HepG2 (cell line): ENCODE measurements at regions not wholly inside any gene's neighbourhood (a gene's known extent, or its start where the extent isn't known, plus 50 kb on each side); places are given as distances from the start of the nearest gene placed in this dataset.

ENCODE experiments used
- ATAC-seq: fragments of 200-7000 bp; cut with Tn5 transposase; 3 replicates; pipeline ENCODE4 v1.9.1; 2020; ENCODE audit warnings: mild to moderate bottlenecking, moderate library complexity
- BruUV-seq: library from RNA; stranded (reverse); fragments of 400-500 nt; replicated peaks from 2 replicates; lab custom pipeline; 2021; lab: Mats Ljungman, UMichigan
- CTCF ChIA-PET: fragments of 300-600 bp; formaldehyde crosslinking; extraction: SDS; loops from one replicate; lab custom pipeline; 2021; ENCODE audit warnings: low total read pairs, inconsistent platforms, low intra/inter-chr PET ratio; lab: Yijun Ruan, JAX
- POLR2A ChIA-PET: fragments of 350-600 bp; sonication (Branson Sonifier 250); formaldehyde crosslinking; loops from one replicate; lab custom pipeline; 2020; ENCODE audit warnings: antibody characterized with exemption, inconsistent platforms; lab: Yijun Ruan, JAX
- DNase-seq: peaks from one replicate; pipeline ENCODE4 v3.0.0-alpha.2; 2015; ENCODE audit warnings: low spot score
- FAIRE-seq: peaks from 3 replicates; lab custom pipeline; 2011; peaks lifted over from hg19 to GRCh38; lab: Jason Lieb, UNC
- H2AFZ ChIP-seq: one replicate; pipeline ENCODE4 v1.6.1; 2011; ENCODE audit warnings: low read length, inconsistent platforms
- H3K27ac ChIP-seq: fragments of 300-600 bp; 3 replicates; pipeline ENCODE4 v1.8.0; 2011; ENCODE audit warnings: mixed run types, mild to moderate bottlenecking, mixed read lengths, low read length, inconsistent platforms; ENCODE audit not compliant: insufficient read depth; ENCODE audit errors: extremely low read length
- H3K27me3 ChIP-seq, 2 experiments: fragments of 200-600 bp in 1 of 2; 2 replicates in 1 of 2; 3 replicates in 1 of 2; pipeline versions ENCODE4 v1.6.0 to v1.8.0; 2011; ENCODE audit warnings: low read length in 2 of 2, mild to moderate bottlenecking in 2 of 2, moderate library complexity in 2 of 2, inconsistent platforms in 1 of 2; ENCODE audit not compliant: insufficient read depth in 2 of 2, control insufficient read depth in 1 of 2
- H3K36me3 ChIP-seq, 2 experiments: fragments of 200-600 bp in 1 of 2; replicated peaks in 1 of 2; 2 replicates in 1 of 2; 3 replicates in 1 of 2; pipeline versions ENCODE4 v1.5.1 to v1.8.0; 2011; ENCODE audit warnings: low read length in 2 of 2, inconsistent platforms in 1 of 2; ENCODE audit not compliant: insufficient read depth in 2 of 2, control insufficient read depth in 1 of 2
- H3K4me1 ChIP-seq: 2 replicates; pipeline ENCODE4 v1.5.1; 2012; ENCODE audit warnings: low read length, inconsistent platforms; ENCODE audit not compliant: insufficient read depth
- H3K4me2 ChIP-seq: 2 replicates; pipeline ENCODE4 v1.6.0; 2011; ENCODE audit warnings: low read depth, low read length, inconsistent platforms
- H3K4me3 ChIP-seq, 3 experiments: fragments of 200-600 bp in 1 of 3; sonication (generic), shearing (Covaris generic) in 1 of 3; replicated peaks in 1 of 3; 2 replicates each; pipeline ENCODE4 v1.5.1; 2011 to 2016; ENCODE audit warnings: low read length in 3 of 3, inconsistent platforms in 2 of 3, low read depth in 2 of 3, mild to moderate bottlenecking in 2 of 3, control low read depth in 1 of 3, mixed read lengths in 1 of 3; ENCODE audit not compliant: insufficient read depth in 1 of 3
- H3K79me2 ChIP-seq: one replicate; pipeline ENCODE4 v1.6.1; 2011; ENCODE audit warnings: low read length, inconsistent platforms; ENCODE audit not compliant: insufficient read depth
- H3K9ac ChIP-seq: 2 replicates; pipeline ENCODE4 v1.6.0; 2011; ENCODE audit warnings: mild to moderate bottlenecking, low read depth, low read length, inconsistent platforms; ENCODE audit not compliant: insufficient read depth
- H3K9me3 ChIP-seq: 2 replicates; pipeline ENCODE4 v1.5.1; 2012; ENCODE audit warnings: mild to moderate bottlenecking, low read length
- H4K20me1 ChIP-seq: 2 replicates; pipeline ENCODE4 v1.6.0; 2011; ENCODE audit warnings: inconsistent platforms, mild to moderate bottlenecking, low read length, moderate library complexity; ENCODE audit not compliant: insufficient read depth
- HIVEP1 ChIP-seq: sonication (generic); formaldehyde crosslinking; IDR thresholded peaks from 2 replicates; pipeline ENCODE4 v1.4.0; 2020; ENCODE audit warnings: mild to moderate bottlenecking, missing genetic modification reagents
- RORA ChIP-seq: sonication (generic); formaldehyde crosslinking; IDR thresholded peaks from 2 replicates; pipeline ENCODE4 v1.5.0; 2020; ENCODE audit warnings: mild to moderate bottlenecking, missing genetic modification reagents, moderate library complexity
- SMARCE1 ChIP-seq: fragments of 450-650 bp; IDR thresholded peaks from 2 replicates; pipeline ENCODE4 v1.6.1; 2017; ENCODE audit warnings: borderline replicate concordance
- SP4 ChIP-seq: sonication (generic); formaldehyde crosslinking; IDR thresholded peaks from 2 replicates; pipeline ENCODE4 v1.8.1; 2023; ENCODE audit warnings: mild to moderate bottlenecking, missing genetic modification reagents
- TSC22D2 ChIP-seq: sonication (generic); formaldehyde crosslinking; IDR thresholded peaks from 2 replicates; pipeline ENCODE4 v1.5.1; 2020; ENCODE audit warnings: missing genetic modification reagents, mild to moderate bottlenecking, borderline replicate concordance
- ZNF317 ChIP-seq: sonication (generic); formaldehyde crosslinking; IDR thresholded peaks from 2 replicates; pipeline ENCODE4 v1.5.0; 2020; ENCODE audit warnings: mild to moderate bottlenecking, missing genetic modification reagents
- ZNF609 ChIP-seq: sonication (generic); formaldehyde crosslinking; IDR thresholded peaks from 2 replicates; pipeline ENCODE4 v1.4.0; 2020; ENCODE audit warnings: mild to moderate bottlenecking, missing genetic modification reagents, borderline replicate concordance
- WGBS: methylation state at CpG from one replicate; pipeline ENCODE4 v1.1.6; 2017; ENCODE audit warnings: low lambda C conversion rate; 5-methylcytosine and 5-hydroxymethylcytosine counted together
- in situ Hi-C: cut with HindIII; loops from 2 replicates; pipeline ENCODE4 v1.10.0; 2017; ENCODE audit warnings: low pct_unique_long_range_greater_than_20kb; ENCODE audit not compliant: extremely low pct_ligation_motif_present
- intact Hi-C: fragments of 100-400 bp; cut with micrococcal nuclease; formaldehyde crosslinking; loops from one replicate; pipeline ENCODE4 v1.10.0; 2022; ENCODE audit not compliant: unreplicated experiment
- TF ChIP-seq, protein P1 (sequence below): sonication (generic); formaldehyde crosslinking; IDR thresholded peaks from 2 replicates; pipeline ENCODE4 v1.4.0; 2020; ENCODE audit warnings: mild to moderate bottlenecking, low read depth, missing genetic modification reagents
- TF ChIP-seq, protein P2 (sequence below): sonication (generic); formaldehyde crosslinking; IDR thresholded peaks from 2 replicates; pipeline ENCODE4 v1.5.0; 2020; ENCODE audit warnings: mild to moderate bottlenecking, missing genetic modification reagents, moderate library complexity

GRCh38 chr15:47856071-47856470 is 138.8 kb downstream of the SEMA6D start:
- ATAC-seq (no peak), DNase-seq (no peak), FAIRE-seq (no peak)
- in situ Hi-C loops = no loop called here
- 22% methylated on average over 5 of the region's 5 CpGs for WGBS
- no peak overlapping the region for H3K4me2 ChIP-seq
- no peaks in the 10 kb centered on the region for H3K4me1 ChIP-seq
- POLR2A ChIA-PET = no interaction called here
- no peak overlapping the region for H3K4me3 ChIP-seq
- CTCF ChIA-PET = no interaction called here
- H3K27ac ChIP-seq = no peak overlapping the region
- no peak overlapping the region for H2AFZ ChIP-seq
- peaks cover 79% of the 10 kb centered on the region for H3K9me3 ChIP-seq
- no peak overlapping the region for H3K9ac ChIP-seq
- no TSS peak for BruUV-seq
- H3K79me2 ChIP-seq = no peaks in the 10 kb centered on the region
- H3K27me3 ChIP-seq = no peaks in the 10 kb centered on the region
- intact Hi-C loops = no loop called here
- H3K36me3 ChIP-seq = no peaks in the 10 kb centered on the region
- TF ChIP-seq ZNF609 = no peak
- H4K20me1 ChIP-seq = no peaks in the 10 kb centered on the region

GRCh38 chr15:47857014-47857775 is 139.9 kb downstream of the SEMA6D start:
- BruUV-seq = no TSS peak
- ATAC-seq (no peak), FAIRE-seq (no peak), DNase-seq (no peak)
- Histone ChIP-seq H3K9me3 (peaks cover 80% of the 10 kb centered on the region), H3K4me2 (no peak overlapping the region), H4K20me1 (no peaks in the 10 kb centered on the region), H3K27me3 (no peaks in the 10 kb centered on the region), H3K9ac (no peak overlapping the region), H3K4me1 (no peaks in the 10 kb centered on the region), H3K27ac (no peak overlapping the region), H3K79me2 (no peaks in the 10 kb centered on the region), H2AFZ (no peak overlapping the region), H3K4me3 (no peak overlapping the region), H3K36me3 (no peaks in the 10 kb centered on the region)
- WGBS = 9% methylated on average over 4 of the region's 5 CpGs
- intact Hi-C loops = no loop called here
- in situ Hi-C loops = no loop called here
- CTCF ChIA-PET = no interaction called here
- POLR2A ChIA-PET = no interaction called here
- TF ChIP-seq, protein P1, sequence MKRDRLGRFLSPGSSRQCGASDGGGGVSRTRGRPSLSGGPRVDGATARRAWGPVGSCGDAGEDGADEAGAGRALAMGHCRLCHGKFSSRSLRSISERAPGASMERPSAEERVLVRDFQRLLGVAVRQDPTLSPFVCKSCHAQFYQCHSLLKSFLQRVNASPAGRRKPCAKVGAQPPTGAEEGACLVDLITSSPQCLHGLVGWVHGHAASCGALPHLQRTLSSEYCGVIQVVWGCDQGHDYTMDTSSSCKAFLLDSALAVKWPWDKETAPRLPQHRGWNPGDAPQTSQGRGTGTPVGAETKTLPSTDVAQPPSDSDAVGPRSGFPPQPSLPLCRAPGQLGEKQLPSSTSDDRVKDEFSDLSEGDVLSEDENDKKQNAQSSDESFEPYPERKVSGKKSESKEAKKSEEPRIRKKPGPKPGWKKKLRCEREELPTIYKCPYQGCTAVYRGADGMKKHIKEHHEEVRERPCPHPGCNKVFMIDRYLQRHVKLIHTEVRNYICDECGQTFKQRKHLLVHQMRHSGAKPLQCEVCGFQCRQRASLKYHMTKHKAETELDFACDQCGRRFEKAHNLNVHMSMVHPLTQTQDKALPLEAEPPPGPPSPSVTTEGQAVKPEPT = no peak
- TF ChIP-seq SMARCE1 (no peak), SP4 (CRISPR knock-in tag) (no peak), HIVEP1 (CRISPR knock-in tag) (no peak), TSC22D2 (CRISPR knock-in tag) (no peak), RORA (CRISPR knock-in tag) (no peak), ZNF317 (no peak)
- TF ChIP-seq, protein P2, sequence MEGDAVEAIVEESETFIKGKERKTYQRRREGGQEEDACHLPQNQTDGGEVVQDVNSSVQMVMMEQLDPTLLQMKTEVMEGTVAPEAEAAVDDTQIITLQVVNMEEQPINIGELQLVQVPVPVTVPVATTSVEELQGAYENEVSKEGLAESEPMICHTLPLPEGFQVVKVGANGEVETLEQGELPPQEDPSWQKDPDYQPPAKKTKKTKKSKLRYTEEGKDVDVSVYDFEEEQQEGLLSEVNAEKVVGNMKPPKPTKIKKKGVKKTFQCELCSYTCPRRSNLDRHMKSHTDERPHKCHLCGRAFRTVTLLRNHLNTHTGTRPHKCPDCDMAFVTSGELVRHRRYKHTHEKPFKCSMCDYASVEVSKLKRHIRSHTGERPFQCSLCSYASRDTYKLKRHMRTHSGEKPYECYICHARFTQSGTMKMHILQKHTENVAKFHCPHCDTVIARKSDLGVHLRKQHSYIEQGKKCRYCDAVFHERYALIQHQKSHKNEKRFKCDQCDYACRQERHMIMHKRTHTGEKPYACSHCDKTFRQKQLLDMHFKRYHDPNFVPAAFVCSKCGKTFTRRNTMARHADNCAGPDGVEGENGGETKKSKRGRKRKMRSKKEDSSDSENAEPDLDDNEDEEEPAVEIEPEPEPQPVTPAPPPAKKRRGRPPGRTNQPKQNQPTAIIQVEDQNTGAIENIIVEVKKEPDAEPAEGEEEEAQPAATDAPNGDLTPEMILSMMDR (CRISPR knock-in tag) = no peak
